ENCODE measurements at regions not wholly inside any gene's neighbourhood (a gene's known extent, or its start where the extent isn't known, plus 50 kb on each side); places are given as distances from the start of the nearest gene placed in this dataset.

GRCh38 chr18:39761273-39761672, 2193.8 kb upstream of the PIK3C3 start:
- TF ChIP-seq POLR2AphosphoS5 (IDR thresholded peaks at IDR 0.05; ENCODE audit: low read depth, low read length) (no peak), SIN3A (IDR thresholded peaks at IDR 0.05; ENCODE audit: borderline replicate concordance, insufficient read depth, low read length) (no peak), REST (IDR thresholded peaks at IDR 0.05; ENCODE audit: insufficient read depth in 1 of 2, low read depth in 2 of 2, low read length in 2 of 2) (no peak)

Data from PFSK-1 (cell line).